Astrocyte (in vitro differentiated cells and primary cell): ENCODE measurements at regions not wholly inside any gene's neighbourhood (a gene's known extent, or its start where the extent isn't known, plus 50 kb on each side); places are given as distances from the start of the nearest gene placed in this dataset.

Source experiments
- DNase-seq: peaks from one replicate; pipeline ENCODE4 v3.0.0-alpha.2; 2010; ENCODE audit warnings: low read depth
- FAIRE-seq: peaks from 2 replicates; lab custom pipeline; 2011; peaks lifted over from hg19 to GRCh38; lab: Jason Lieb, UNC
- H2AFZ ChIP-seq: 2 replicates; pipeline ENCODE4 v1.6.0; 2012; ENCODE audit warnings: low read depth, low read length, inconsistent platforms
- H3K27ac ChIP-seq: 2 replicates; pipeline ENCODE4 v1.5.1; 2011; ENCODE audit warnings: low read depth, low read length, inconsistent platforms
- H3K27me3 ChIP-seq: 2 replicates; pipeline ENCODE4 v1.6.0; 2011; ENCODE audit warnings: low read length, inconsistent platforms; ENCODE audit not compliant: insufficient read depth
- H3K36me3 ChIP-seq: 2 replicates; pipeline ENCODE4 v1.5.1; 2011; ENCODE audit warnings: low read length, inconsistent platforms; ENCODE audit not compliant: insufficient read depth
- H3K4me1 ChIP-seq: 2 replicates; pipeline ENCODE4 v1.5.1; 2011; ENCODE audit warnings: low read length, inconsistent platforms; ENCODE audit not compliant: insufficient read depth
- H3K4me2 ChIP-seq: 2 replicates; pipeline ENCODE4 v1.6.0; 2012; ENCODE audit warnings: low read length, inconsistent platforms
- H3K4me3 ChIP-seq: 2 replicates; pipeline ENCODE4 v1.5.1; 2011; ENCODE audit warnings: low read depth, mild to moderate bottlenecking, low read length, inconsistent platforms; ENCODE audit not compliant: insufficient read depth
- H3K79me2 ChIP-seq: 2 replicates; pipeline ENCODE4 v1.6.0; 2012; ENCODE audit warnings: mild to moderate bottlenecking, low read length, inconsistent platforms; ENCODE audit not compliant: insufficient read depth
- H3K9ac ChIP-seq: 2 replicates; pipeline ENCODE4 v1.6.0; 2012; ENCODE audit warnings: mild to moderate bottlenecking, low read length, inconsistent platforms
- H3K9me3 ChIP-seq: 2 replicates; pipeline ENCODE4 v1.5.1; 2012; ENCODE audit warnings: low read depth, mild to moderate bottlenecking, low read length, inconsistent platforms; ENCODE audit not compliant: insufficient read depth
- H4K20me1 ChIP-seq: 2 replicates; pipeline ENCODE4 v1.6.0; 2012; ENCODE audit warnings: low read length, inconsistent platforms; ENCODE audit not compliant: insufficient read depth
- H3K27ac Mint-ChIP-seq: one replicate; pipeline ENCODE4 v1.8.0; 2021; ENCODE audit warnings: mild to moderate bottlenecking, mixed read lengths; ENCODE audit not compliant: unreplicated experiment
- H3K27me3 Mint-ChIP-seq: one replicate; pipeline ENCODE4 v1.8.0; 2021; ENCODE audit warnings: low read depth, mixed read lengths; ENCODE audit not compliant: unreplicated experiment
- H3K36me3 Mint-ChIP-seq: one replicate; pipeline ENCODE4 v1.8.0; 2021; ENCODE audit warnings: low read depth, mixed read lengths; ENCODE audit not compliant: unreplicated experiment
- H3K4me1 Mint-ChIP-seq: one replicate; pipeline ENCODE4 v1.8.0; 2021; ENCODE audit warnings: low read depth, mixed read lengths; ENCODE audit not compliant: unreplicated experiment
- H3K4me3 Mint-ChIP-seq: one replicate; pipeline ENCODE4 v1.8.0; 2021; ENCODE audit warnings: mild to moderate bottlenecking, moderate library complexity, mixed read lengths; ENCODE audit not compliant: unreplicated experiment
- H3K9me3 Mint-ChIP-seq: one replicate; pipeline ENCODE4 v1.8.0; 2021; ENCODE audit warnings: mild to moderate bottlenecking, mixed read lengths; ENCODE audit not compliant: unreplicated experiment
- EZH2 ChIP-seq: IDR thresholded peaks from 2 replicates; pipeline ENCODE4 v1.6.1; 2012; ENCODE audit warnings: mild to moderate bottlenecking, low read length, inconsistent platforms; ENCODE audit not compliant: insufficient read depth
- TF ChIP-seq, protein P1 (sequence below): IDR thresholded peaks from 2 replicates; pipeline ENCODE4 v1.5.1; 2011; ENCODE audit warnings: low read depth, mild to moderate bottlenecking, inconsistent platforms, low read length, moderate library complexity; ENCODE audit not compliant: insufficient read depth

DNA sequence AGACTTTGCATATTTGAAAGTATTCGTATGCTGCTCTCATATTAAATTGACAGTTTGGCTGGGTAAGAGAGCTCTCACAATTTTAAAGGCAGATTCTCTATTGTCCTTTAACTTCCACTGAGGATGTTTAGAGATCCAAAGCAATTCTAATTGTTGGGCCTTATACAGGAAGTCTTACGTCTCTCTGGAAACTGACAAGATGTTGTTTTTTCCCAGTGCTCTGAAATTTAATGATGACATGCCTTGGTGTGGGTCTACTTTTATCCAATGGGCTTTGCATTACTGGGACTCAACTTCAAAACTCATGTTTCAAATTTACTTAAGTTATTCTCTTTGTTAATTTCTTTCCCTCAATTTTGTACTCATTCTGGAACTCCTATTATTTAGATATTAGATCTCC is 191.5 kb downstream of the SNX18 start:
- Mint-ChIP-seq H3K27ac (no peak overlapping the region), H3K9me3 (no peaks in the 10 kb centered on the region), H3K4me3 (no peak overlapping the region), H3K4me1 (peaks cover 11% of the 10 kb centered on the region), H3K36me3 (no peaks in the 10 kb centered on the region), H3K27me3 (no peaks in the 10 kb centered on the region)
- no peak for TF ChIP-seq EZH2
- TF ChIP-seq, protein P1, sequence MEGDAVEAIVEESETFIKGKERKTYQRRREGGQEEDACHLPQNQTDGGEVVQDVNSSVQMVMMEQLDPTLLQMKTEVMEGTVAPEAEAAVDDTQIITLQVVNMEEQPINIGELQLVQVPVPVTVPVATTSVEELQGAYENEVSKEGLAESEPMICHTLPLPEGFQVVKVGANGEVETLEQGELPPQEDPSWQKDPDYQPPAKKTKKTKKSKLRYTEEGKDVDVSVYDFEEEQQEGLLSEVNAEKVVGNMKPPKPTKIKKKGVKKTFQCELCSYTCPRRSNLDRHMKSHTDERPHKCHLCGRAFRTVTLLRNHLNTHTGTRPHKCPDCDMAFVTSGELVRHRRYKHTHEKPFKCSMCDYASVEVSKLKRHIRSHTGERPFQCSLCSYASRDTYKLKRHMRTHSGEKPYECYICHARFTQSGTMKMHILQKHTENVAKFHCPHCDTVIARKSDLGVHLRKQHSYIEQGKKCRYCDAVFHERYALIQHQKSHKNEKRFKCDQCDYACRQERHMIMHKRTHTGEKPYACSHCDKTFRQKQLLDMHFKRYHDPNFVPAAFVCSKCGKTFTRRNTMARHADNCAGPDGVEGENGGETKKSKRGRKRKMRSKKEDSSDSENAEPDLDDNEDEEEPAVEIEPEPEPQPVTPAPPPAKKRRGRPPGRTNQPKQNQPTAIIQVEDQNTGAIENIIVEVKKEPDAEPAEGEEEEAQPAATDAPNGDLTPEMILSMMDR = no peak
- peak; percentile 32 for FAIRE-seq
- Histone ChIP-seq H2AFZ (no peak overlapping the region), H3K36me3 (no peaks in the 10 kb centered on the region), H3K27me3 (no peaks in the 10 kb centered on the region), H3K9me3 (no peaks in the 10 kb centered on the region), H4K20me1 (no peaks in the 10 kb centered on the region), H3K79me2 (no peaks in the 10 kb centered on the region), H3K27ac (no peak overlapping the region), H3K9ac (no peak overlapping the region), H3K4me2 (no peak overlapping the region), H3K4me1 (no peaks in the 10 kb centered on the region), H3K4me3 (no peak overlapping the region)
- no peak for DNase-seq

DNA sequence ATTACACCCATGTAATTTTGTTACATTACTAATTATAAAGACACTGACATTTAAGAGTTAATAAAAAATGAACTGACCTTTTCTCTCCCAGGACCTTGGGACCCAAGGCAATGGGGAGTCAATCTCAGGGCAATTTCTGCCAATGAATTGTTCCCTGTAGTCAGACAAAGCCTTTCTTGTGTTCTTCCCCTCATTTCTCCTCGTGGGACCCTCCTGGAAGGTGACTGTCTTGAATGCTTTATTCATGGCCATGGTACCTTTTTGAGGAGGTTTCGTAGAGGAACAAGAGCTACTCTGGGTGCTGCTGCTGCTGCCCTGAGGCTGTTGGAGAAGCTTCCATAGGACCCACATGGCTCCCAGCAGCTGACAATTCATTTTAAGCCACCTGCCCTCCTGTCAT is 190.3 kb downstream of the SNX18 start:
- peaks cover 18% of the 10 kb centered on the region for H3K4me1 Mint-ChIP-seq
- H3K9me3 Mint-ChIP-seq = no peaks in the 10 kb centered on the region

DNA sequence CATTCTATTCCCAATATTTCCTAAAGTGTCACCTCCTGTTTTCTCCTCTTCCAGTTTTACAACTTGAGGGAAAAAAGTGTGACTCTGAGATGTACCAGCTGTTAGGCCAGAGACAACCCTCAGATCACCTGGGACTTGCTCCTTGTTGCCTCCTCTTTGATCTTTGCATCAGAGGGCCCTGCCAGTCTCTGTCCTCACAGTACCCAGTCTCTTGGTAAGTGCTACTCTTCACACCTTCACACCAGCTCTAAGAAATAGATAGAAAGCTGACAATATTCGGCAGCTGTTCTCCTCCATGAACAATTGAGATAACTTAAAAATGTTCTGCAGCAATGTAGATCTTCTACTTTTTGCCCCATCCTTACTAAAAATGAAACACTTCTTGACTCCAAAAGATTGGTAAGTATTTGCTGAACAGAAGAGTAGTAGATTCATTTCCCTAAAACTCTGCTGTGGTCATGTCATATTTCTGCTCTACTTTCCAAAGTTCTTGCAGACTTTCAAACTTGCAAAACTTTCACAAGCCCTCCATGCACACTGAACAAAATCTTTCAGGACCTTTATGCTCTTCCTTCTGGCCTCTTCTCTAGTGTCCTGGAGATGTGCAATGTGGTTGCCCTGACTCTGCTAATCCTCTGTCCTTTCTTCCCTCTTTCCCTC is 188.6 kb downstream of the SNX18 start:
- no peak for TF ChIP-seq EZH2
- Mint-ChIP-seq H3K4me3 (no peak overlapping the region), H3K4me1 (peaks cover 35% of the 10 kb centered on the region), H3K27me3 (no peaks in the 10 kb centered on the region), H3K27ac (no peak overlapping the region), H3K9me3 (no peaks in the 10 kb centered on the region), H3K36me3 (no peaks in the 10 kb centered on the region)
- no peak overlapping the region for H3K27ac ChIP-seq
- H3K36me3 ChIP-seq = no peaks in the 10 kb centered on the region
- H3K79me2 ChIP-seq = no peaks in the 10 kb centered on the region
- H3K9ac ChIP-seq = no peak overlapping the region
- no peak overlapping the region for H3K4me2 ChIP-seq
- H3K4me3 ChIP-seq = no peak overlapping the region
- DNase-seq (no peak), FAIRE-seq (no peak)
- H3K9me3 ChIP-seq = no peaks in the 10 kb centered on the region
- no peaks in the 10 kb centered on the region for H4K20me1 ChIP-seq
- H3K27me3 ChIP-seq = no peaks in the 10 kb centered on the region
- H2AFZ ChIP-seq = no peak overlapping the region
- peaks cover 27% of the 10 kb centered on the region for H3K4me1 ChIP-seq

More for the DNA sequence above, 190.3 kb downstream of the SNX18 start:
- FAIRE-seq = no peak
- Histone ChIP-seq H3K4me2 (no peak overlapping the region), H3K27me3 (no peaks in the 10 kb centered on the region), H3K79me2 (no peaks in the 10 kb centered on the region), H3K4me3 (no peak overlapping the region), H3K27ac (no peak overlapping the region), H3K4me1 (peaks cover 11% of the 10 kb centered on the region), H3K9ac (no peak overlapping the region), H3K9me3 (no peaks in the 10 kb centered on the region), H4K20me1 (no peaks in the 10 kb centered on the region), H3K36me3 (no peaks in the 10 kb centered on the region), H2AFZ (no peak overlapping the region)
- Mint-ChIP-seq H3K27ac (no peak overlapping the region), H3K27me3 (no peaks in the 10 kb centered on the region), H3K36me3 (no peaks in the 10 kb centered on the region), H3K4me3 (no peak overlapping the region)
- no peak for DNase-seq
- TF ChIP-seq, protein P1 = no peak
- no peak for TF ChIP-seq EZH2
